ENCODE measurements at regions not wholly inside any gene's neighbourhood (a gene's known extent, or its start where the extent isn't known, plus 50 kb on each side); places are given as distances from the start of the nearest gene placed in this dataset.

DNA sequence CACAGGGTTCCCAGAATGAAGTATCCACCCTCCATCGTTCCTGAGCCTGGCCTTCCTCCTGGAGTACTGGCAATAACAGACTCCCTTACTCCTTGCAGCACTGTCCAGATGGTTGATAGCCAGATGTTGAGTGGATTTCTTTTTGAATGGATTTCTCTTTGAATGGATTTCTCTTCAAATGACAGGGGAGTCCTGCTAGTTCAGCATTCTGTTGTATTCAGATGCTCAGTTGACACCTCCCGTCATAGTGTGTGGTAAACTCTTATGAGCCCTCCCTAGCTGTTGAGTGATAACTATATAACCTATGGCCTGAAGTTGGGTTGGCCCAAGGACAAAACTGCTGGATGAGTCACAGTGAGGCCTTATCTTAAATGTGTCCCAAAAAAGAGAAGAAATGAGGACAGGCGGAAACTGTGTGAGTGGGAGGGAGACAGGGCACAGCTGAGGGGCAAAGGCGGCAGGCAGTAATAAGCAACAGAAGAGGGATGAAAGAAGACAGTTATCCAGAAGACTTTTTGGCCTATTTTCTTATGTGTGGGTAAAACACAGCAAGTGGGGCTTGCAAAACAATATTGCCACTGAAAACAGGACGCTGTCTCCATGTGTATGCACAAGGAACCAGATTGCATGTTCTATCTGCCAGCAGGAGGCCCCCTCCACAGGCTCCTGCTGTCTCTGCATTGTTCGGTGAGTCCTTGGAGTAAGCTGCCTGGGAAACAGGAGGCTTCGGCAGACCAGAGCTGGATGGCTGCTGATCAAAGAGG lies 209.5 kb upstream of the S1PR3 start:
- TF ChIP-seq, protein P1, sequence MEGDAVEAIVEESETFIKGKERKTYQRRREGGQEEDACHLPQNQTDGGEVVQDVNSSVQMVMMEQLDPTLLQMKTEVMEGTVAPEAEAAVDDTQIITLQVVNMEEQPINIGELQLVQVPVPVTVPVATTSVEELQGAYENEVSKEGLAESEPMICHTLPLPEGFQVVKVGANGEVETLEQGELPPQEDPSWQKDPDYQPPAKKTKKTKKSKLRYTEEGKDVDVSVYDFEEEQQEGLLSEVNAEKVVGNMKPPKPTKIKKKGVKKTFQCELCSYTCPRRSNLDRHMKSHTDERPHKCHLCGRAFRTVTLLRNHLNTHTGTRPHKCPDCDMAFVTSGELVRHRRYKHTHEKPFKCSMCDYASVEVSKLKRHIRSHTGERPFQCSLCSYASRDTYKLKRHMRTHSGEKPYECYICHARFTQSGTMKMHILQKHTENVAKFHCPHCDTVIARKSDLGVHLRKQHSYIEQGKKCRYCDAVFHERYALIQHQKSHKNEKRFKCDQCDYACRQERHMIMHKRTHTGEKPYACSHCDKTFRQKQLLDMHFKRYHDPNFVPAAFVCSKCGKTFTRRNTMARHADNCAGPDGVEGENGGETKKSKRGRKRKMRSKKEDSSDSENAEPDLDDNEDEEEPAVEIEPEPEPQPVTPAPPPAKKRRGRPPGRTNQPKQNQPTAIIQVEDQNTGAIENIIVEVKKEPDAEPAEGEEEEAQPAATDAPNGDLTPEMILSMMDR (IDR thresholded peaks at IDR 0.05) = no peak
- no peak for TF ChIP-seq POLR2A (IDR thresholded peaks at IDR 0.05)

Data from transverse colon (tissue), 3 donors.